ENCODE measurements at regions not wholly inside any gene's neighbourhood (a gene's known extent, or its start where the extent isn't known, plus 50 kb on each side); places are given as distances from the start of the nearest gene placed in this dataset.

- no peak for DNase-seq
Measured at GRCh38 chr2:173831312-173832229, 133.6 kb downstream of the SP3 start.

- no peak for DNase-seq
Measured at GRCh38 chr2:173834141-173834540, 131.0 kb downstream of the SP3 start.

GRCh38 chr2:173835726-173836125 lies 129.4 kb downstream of the SP3 start:
- DNase-seq = no peak

- DNase-seq = no peak
Measured at GRCh38 chr2:173841110-173841509, 124.1 kb downstream of the SP3 start.

GRCh38 chr2:173843526-173843925 lies 121.6 kb downstream of the SP3 start:
- no peak for DNase-seq

GRCh38 chr2:173851141-173851641 lies 114.0 kb downstream of the SP3 start:
- DNase-seq = no peak

GRCh38 chr2:173854141-173854540 lies 111.0 kb downstream of the SP3 start:
- no peak for DNase-seq

- DNase-seq = no peak
Measured at GRCh38 chr2:173854840-173855239, 110.3 kb downstream of the SP3 start.

- DNase-seq = no peak
Measured at GRCh38 chr2:173855661-173856060, 109.5 kb downstream of the SP3 start.
